ENCODE measurements at regions not wholly inside any gene's neighbourhood (a gene's known extent, or its start where the extent isn't known, plus 50 kb on each side); places are given as distances from the start of the nearest gene placed in this dataset.

DNA sequence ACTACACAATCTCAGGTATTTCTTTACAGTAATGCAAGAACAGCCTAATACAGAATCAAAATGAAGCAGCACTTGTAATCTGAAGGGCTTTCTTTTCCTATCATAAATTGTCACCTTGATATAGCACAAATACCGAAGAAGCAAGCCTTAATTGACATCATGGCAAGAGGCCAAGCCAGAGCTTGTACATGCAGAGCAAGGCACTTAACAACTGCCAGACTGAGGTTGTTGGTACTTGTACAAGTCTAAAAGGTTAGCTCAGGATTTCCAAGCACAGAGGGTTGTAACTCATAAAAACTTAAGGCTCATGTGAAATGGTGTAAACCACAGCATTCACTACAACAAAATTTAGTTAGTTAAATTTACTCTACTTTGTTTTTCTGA is 158.8 kb upstream of the SPEF2 start:
- TF ChIP-seq, protein P1, sequence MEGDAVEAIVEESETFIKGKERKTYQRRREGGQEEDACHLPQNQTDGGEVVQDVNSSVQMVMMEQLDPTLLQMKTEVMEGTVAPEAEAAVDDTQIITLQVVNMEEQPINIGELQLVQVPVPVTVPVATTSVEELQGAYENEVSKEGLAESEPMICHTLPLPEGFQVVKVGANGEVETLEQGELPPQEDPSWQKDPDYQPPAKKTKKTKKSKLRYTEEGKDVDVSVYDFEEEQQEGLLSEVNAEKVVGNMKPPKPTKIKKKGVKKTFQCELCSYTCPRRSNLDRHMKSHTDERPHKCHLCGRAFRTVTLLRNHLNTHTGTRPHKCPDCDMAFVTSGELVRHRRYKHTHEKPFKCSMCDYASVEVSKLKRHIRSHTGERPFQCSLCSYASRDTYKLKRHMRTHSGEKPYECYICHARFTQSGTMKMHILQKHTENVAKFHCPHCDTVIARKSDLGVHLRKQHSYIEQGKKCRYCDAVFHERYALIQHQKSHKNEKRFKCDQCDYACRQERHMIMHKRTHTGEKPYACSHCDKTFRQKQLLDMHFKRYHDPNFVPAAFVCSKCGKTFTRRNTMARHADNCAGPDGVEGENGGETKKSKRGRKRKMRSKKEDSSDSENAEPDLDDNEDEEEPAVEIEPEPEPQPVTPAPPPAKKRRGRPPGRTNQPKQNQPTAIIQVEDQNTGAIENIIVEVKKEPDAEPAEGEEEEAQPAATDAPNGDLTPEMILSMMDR (conservative IDR thresholded peaks at IDR 0.05; ENCODE audit: control insufficient read depth, insufficient read depth, low read depth, low read length), result no peak
- no peak overlapping the region for H3K4me3 ChIP-seq (ENCODE audit: control insufficient read depth, low read depth, low read length)
- DNase-seq (ENCODE audit: low read depth), result no peak

DNA sequence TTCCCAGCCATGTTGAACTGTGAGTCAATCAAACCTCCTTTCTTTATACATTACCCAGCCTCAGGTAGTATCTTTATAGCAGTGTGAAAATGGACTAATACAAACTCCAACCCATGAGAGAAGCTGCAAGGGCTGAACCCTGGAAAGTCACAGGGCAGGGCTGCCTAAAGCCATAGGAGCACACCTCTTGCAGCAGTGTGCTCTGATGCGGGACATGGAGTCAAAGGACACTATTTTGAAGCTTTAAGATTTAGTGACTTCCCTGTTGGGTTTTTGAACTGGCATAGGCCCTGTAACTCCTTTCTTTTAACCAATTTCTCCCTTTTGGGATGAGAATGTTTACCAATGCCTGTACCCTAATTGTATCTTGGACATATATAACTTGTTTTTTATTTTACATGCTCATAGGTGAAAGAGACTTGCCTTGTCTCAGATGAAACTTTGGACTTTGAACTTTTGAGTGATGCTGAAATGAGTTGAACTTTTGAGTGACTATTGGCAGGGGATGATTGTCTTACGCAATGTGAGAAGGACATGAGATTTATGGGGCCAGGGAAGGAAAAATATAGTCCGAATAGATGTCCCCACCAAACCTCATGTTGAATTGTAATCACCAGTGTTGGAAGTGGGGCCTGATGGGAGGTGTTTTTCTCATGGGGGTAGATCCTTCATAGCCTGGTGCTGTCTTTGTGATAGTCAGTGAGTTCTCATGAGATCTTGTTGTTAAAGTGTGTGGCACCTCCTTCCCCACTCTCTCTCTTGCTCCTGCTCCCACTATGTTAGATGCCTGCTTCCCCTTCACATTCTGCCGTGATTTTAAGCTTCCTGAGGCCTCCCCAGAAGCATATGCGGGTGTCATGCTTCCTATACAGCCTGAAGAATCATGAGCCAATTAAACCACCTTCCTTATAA is 159.5 kb upstream of the SPEF2 start:
- DNase-seq (ENCODE audit: low read depth), result no peak
- H3K4me3 ChIP-seq (ENCODE audit: control insufficient read depth, low read depth, low read length), result no peak overlapping the region
- TF ChIP-seq, protein P1 (conservative IDR thresholded peaks at IDR 0.05; ENCODE audit: control insufficient read depth, insufficient read depth, low read depth, low read length), result no peak

DNA sequence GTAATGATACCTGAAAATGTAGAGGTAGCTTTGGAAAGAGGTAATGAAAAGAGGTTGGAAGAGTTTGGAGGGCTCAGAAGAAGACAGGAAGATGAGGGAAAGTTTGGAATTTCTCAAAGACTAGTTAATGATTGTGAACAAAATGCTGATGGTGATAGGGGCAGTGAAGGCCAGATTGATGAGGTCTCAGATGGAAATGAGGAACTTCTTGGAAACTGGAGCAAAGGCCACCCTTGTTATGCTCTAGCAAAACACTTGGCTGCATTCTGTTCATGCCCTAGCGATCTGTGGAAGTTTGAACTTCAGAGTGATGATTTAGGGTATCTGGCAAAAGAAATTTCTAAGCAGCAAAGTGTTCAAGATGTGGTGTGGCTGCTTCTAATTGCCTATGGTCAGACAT is 161.2 kb upstream of the SPEF2 start:
- no peak overlapping the region for H3K4me3 ChIP-seq (ENCODE audit: control insufficient read depth, low read depth, low read length)
- TF ChIP-seq, protein P1 (conservative IDR thresholded peaks at IDR 0.05; ENCODE audit: control insufficient read depth, insufficient read depth, low read depth, low read length), result no peak
- no peak for DNase-seq (ENCODE audit: low read depth)

DNA sequence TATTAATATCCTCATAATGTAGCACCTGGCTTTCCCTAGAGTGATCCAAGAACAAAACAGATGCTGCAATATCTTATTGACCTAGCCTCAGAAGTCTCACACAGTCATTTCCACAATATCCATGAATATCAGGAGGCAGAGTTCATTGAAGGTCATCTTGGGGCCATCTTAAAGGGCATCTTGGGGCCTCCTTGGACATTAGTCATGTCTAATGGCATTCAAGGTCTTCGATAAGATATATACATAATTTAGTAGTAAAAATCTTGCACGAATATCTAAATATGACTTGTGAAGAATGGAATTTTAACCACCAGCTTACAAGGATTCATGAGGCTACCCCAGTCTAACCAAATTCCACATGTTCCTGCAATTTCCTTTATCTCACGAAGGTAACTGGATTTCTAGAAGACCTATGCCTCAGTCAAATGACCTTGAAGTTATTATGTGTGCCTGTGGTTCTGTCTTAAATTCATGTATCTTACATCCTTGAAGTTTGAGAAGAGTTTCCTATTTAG is 163.6 kb upstream of the SPEF2 start:
- TF ChIP-seq, protein P1 (conservative IDR thresholded peaks at IDR 0.05; ENCODE audit: control insufficient read depth, insufficient read depth, low read depth, low read length), result no peak
- no peak overlapping the region for H3K4me3 ChIP-seq (ENCODE audit: control insufficient read depth, low read depth, low read length)
- DNase-seq (ENCODE audit: low read depth), result no peak

DNA sequence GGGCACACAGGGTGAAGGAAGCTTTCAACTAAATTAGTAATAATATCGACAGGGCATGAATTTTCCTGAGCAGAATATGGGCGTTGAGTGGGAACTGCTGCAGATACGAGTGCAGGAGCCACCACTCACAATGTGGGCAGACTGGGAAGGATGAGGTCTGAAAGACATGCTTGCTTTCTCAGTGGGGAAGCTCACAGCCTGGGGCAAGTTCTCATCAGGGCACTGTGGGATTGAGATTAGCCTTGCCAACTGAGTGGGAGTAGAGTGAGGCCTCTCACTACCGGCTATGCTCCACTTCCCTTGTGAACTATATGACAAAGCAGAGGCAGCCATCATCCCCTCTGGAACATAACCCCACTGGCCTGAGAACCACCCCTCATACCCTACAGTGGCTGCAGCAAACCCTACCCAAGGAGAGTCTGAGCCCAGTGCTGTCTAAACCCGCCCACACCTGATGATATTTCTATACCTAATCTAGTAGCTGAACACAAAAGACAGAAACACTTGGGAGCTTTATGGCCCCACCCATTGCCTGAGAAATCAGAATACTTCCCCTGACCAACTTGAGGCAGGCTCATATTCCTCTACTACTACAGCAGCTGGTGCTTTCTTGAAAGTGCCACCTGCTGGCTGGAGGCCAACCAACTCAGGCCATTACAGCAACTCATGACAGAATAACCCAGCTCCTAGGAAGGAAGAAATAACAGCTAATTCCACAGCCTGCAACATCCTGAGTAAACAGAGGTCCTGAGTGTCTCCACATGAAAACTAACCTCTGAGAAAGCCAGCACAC is 173.7 kb upstream of the SPEF2 start:
- no peak overlapping the region for H3K4me3 ChIP-seq (ENCODE audit: control insufficient read depth, low read depth, low read length)
- TF ChIP-seq, protein P1 (conservative IDR thresholded peaks at IDR 0.05; ENCODE audit: control insufficient read depth, insufficient read depth, low read depth, low read length), result no peak
- DNase-seq (ENCODE audit: low read depth), result no peak

DNA sequence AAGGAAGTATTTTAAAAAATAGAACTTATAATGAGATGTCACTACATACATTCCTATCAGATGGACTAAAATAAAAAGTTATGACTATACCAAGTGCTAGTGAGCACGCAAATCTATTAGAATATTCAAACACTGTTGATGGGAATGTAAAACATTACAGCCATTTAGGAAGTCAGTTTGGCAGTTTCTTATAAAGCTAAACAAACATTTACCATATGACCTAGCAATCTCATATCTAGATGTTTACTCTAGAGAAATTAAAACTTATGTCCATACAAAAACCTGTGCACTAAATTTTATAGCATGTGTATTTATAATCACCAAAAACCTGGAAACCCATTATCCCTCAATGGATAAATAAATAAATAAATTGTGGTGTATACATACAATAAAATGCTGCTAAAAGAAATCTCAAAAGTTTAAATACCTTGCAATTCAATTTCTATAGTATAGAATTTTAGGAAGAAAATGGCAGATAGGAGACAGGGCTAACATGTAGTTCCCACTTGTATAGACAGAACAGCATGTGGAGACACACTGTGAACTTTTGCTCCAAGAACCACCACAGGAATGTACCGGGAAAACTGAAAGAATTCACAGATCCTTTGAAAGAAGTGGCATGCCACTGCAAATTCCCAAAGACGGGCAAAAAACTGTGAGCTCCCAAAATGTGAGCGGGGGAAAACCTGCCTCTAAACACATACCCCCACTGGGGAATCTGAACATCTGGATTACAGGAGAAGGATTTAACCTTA is 174.6 kb upstream of the SPEF2 start:
- DNase-seq (ENCODE audit: low read depth), result no peak
- H3K4me3 ChIP-seq (ENCODE audit: control insufficient read depth, low read depth, low read length), result no peak overlapping the region
- TF ChIP-seq, protein P1 (conservative IDR thresholded peaks at IDR 0.05; ENCODE audit: control insufficient read depth, insufficient read depth, low read depth, low read length), result no peak

Measured in fibroblast of mammary gland (primary cell).